Testis (tissue), 2 donors: ENCODE measurements at regions not wholly inside any gene's neighbourhood (a gene's known extent, or its start where the extent isn't known, plus 50 kb on each side); places are given as distances from the start of the nearest gene placed in this dataset.

Experiments
- CTCF ChIP-seq, 3 experiments: fragments of 450-650 bp in 2 of 3; fragments of 200-600 bp in 1 of 3; sonication (generic) in 1 of 3; IDR thresholded peaks; one replicate each; pipeline ENCODE4 v1.5.1; 2016 to 2019; ENCODE audit warnings: antibody characterized with exemption in 3 of 3, mild to moderate bottlenecking in 2 of 3, moderate library complexity in 1 of 3
- POLR2A ChIP-seq: fragments of 450-650 bp; IDR thresholded peaks from one replicate; pipeline ENCODE4 v1.6.1; 2017; ENCODE audit warnings: antibody characterized with exemption, mild to moderate bottlenecking, moderate library complexity

DNA sequence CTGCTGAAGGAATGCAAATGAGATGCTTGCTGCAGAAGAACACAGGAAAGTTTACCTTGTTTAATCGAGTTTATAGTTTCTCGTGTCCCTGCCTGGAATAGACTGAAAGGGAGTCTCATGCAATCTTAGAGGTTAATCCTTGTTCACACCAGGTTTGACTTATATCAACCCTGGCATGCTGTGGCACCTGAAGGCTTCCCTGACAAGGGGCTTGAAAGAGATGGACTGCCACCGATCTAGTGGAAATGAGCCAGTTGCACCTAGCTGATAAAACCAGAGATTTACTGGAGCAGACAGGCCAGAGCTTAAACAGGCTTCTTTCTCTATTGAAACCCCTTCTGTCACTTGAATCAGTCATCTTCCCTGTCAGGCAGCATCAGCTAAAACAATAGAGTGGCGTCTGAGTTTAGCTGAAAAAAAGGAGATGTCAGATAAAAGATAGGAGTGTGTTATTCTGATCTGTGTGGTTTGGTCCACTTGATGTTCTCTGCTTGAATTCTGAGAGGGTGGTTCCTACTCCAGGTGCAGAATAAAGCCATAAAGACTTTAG is 349.7 kb downstream of the RWDD3 start:
- no peak for TF ChIP-seq POLR2A
- TF ChIP-seq CTCF (IDR thresholded peaks at IDR 0.05), result no peak
